HK-2 (cell line): ENCODE measurements at regions not wholly inside any gene's neighbourhood (a gene's known extent, or its start where the extent isn't known, plus 50 kb on each side); places are given as distances from the start of the nearest gene placed in this dataset.
A peak's percentile ranks its signal among the peaks of the same experiment; 100 is the strongest.
"Not testable (repeated sequence)": the region's sequence is repeated elsewhere in the genome, so short reads cannot be mapped to it uniquely, and the experiment has no call there.

Experiments used
- DNase-seq: peaks from one replicate; pipeline ENCODE4 v3.0.0-alpha.2; 2018; ENCODE audit not compliant: unreplicated experiment

- no peak for DNase-seq
Observed at GRCh38 chr5:87785554-87786335, 373.0 kb upstream of the CCNH start.

GRCh38 chr5:87784879-87785495 is 372.3 kb upstream of the CCNH start:
- no peak for DNase-seq

GRCh38 chr5:87784311-87784710 is 371.6 kb upstream of the CCNH start:
- no peak for DNase-seq

GRCh38 chr5:87782916-87783315 is 370.2 kb upstream of the CCNH start:
- DNase-seq: no peak

GRCh38 chr5:87781976-87782375 is 369.2 kb upstream of the CCNH start:
- no peak for DNase-seq

GRCh38 chr5:87780831-87781760 is 368.4 kb upstream of the CCNH start:
- peak; percentile 55 for DNase-seq

GRCh38 chr5:87778876-87779275 is 366.1 kb upstream of the CCNH start:
- no peak for DNase-seq

GRCh38 chr5:87777877-87778276 is 365.1 kb upstream of the CCNH start:
- no peak for DNase-seq

GRCh38 chr5:87776785-87777184 is 364.1 kb upstream of the CCNH start:
- no peak for DNase-seq

- not testable (repeated sequence) for DNase-seq
Observed at GRCh38 chr5:87776302-87776701, 363.6 kb upstream of the CCNH start.

GRCh38 chr5:87775228-87775627 is 362.5 kb upstream of the CCNH start:
- DNase-seq: no peak

GRCh38 chr5:87774804-87775203 is 362.1 kb upstream of the CCNH start:
- no peak for DNase-seq

- no peak for DNase-seq
Observed at GRCh38 chr5:87770601-87771121, 357.9 kb upstream of the CCNH start.

GRCh38 chr5:87770016-87770570 is 357.4 kb upstream of the CCNH start:
- DNase-seq: no peak

- DNase-seq: no peak
Observed at GRCh38 chr5:87769157-87769556, 356.4 kb upstream of the CCNH start.

- DNase-seq: no peak
Observed at GRCh38 chr5:87768190-87768589, 355.5 kb upstream of the CCNH start.

GRCh38 chr5:87765009-87765408 is 352.3 kb upstream of the CCNH start:
- DNase-seq: no peak

GRCh38 chr5:87762631-87763030 is 349.9 kb upstream of the CCNH start:
- DNase-seq: no peak

GRCh38 chr5:87756951-87757350 is 344.2 kb upstream of the CCNH start:
- no peak for DNase-seq

GRCh38 chr5:87755360-87755759 is 342.6 kb upstream of the CCNH start:
- no peak for DNase-seq

- DNase-seq: no peak
Observed at GRCh38 chr5:87754009-87754757, 341.5 kb upstream of the CCNH start.
